PC-3 (cell line): ENCODE measurements at regions not wholly inside any gene's neighbourhood (a gene's known extent, or its start where the extent isn't known, plus 50 kb on each side); places are given as distances from the start of the nearest gene placed in this dataset.

Experiments used
- ATAC-seq: fragments of 200-7000 bp; cut with Tn5 transposase; 2 replicates; pipeline ENCODE4 v1.9.1; 2020; ENCODE audit warnings: mild to moderate bottlenecking, moderate library complexity
- BruUV-seq: library from RNA; stranded (reverse); fragments of 400-500 nt; replicated peaks from 2 replicates; lab custom pipeline; 2021; lab: Mats Ljungman, UMichigan
- CTCF ChIA-PET: fragments of 300-600 bp; sonication (Branson Sonifier 250); formaldehyde crosslinking; loops from one replicate; lab custom pipeline; 2022; ENCODE audit warnings: antibody characterized with exemption; lab: Charles Lee
- POLR2A ChIA-PET: fragments of 300-600 bp; sonication (Branson Sonifier 250); formaldehyde crosslinking; loops from one replicate; lab custom pipeline; 2022; ENCODE audit warnings: antibody characterized with exemption; ENCODE audit not compliant: unreplicated experiment; lab: Charles Lee
- DNase-seq: peaks from one replicate; pipeline ENCODE4 v3.0.0-alpha.2; 2015
- H2AFZ ChIP-seq: fragments of 300-600 bp; sonication (generic); 2 replicates; pipeline ENCODE4 v1.6.0; 2016; ENCODE audit warnings: antibody characterized with exemption, low read length
- H3F3A ChIP-seq: fragments of 300-600 bp; sonication (generic); one replicate; pipeline ENCODE4 v1.6.0; 2017; ENCODE audit warnings: antibody characterized with exemption, low read length, control low read depth, mild to moderate bottlenecking; ENCODE audit not compliant: unreplicated experiment
- H3K27ac ChIP-seq: fragments of 300-600 bp; sonication (generic); 2 replicates; pipeline ENCODE4 v1.5.1; 2016; ENCODE audit warnings: mild to moderate bottlenecking, low read length
- H3K27me3 ChIP-seq: fragments of 300-600 bp; sonication (generic); 2 replicates; pipeline ENCODE4 v1.6.1; 2016; ENCODE audit warnings: low read length, mixed read lengths
- H3K36me3 ChIP-seq: fragments of 300-600 bp; sonication (generic); 2 replicates; pipeline ENCODE4 v1.6.1; 2016; ENCODE audit warnings: low read depth, mixed run types, low read length, mixed read lengths
- H3K4me1 ChIP-seq: fragments of 300-600 bp; sonication (generic); 2 replicates; pipeline ENCODE4 v1.5.1; 2016; ENCODE audit warnings: low read length; ENCODE audit not compliant: insufficient read depth
- H3K4me2 ChIP-seq: fragments of 300-600 bp; sonication (generic); 2 replicates; pipeline ENCODE4 v1.6.0; 2016; ENCODE audit warnings: low read length
- H3K4me3 ChIP-seq: fragments of 300-600 bp; sonication (generic); 2 replicates; pipeline ENCODE4 v1.5.1; 2016; ENCODE audit warnings: mild to moderate bottlenecking, low read length, mixed read lengths
- H3K79me2 ChIP-seq: fragments of 300-600 bp; sonication (generic); 2 replicates; pipeline ENCODE4 v1.6.1; 2017; ENCODE audit warnings: low read length, mixed read lengths
- H3K9ac ChIP-seq: fragments of 300-600 bp; sonication (generic); 2 replicates; pipeline ENCODE4 v1.6.0; 2016; ENCODE audit warnings: mild to moderate bottlenecking, low read length
- H3K9me2 ChIP-seq: fragments of 300-600 bp; sonication (generic); replicated peaks from 2 replicates; pipeline ENCODE4 v1.6.1; 2016; ENCODE audit warnings: mixed run types, low read length, mixed read lengths
- H3K9me3 ChIP-seq: fragments of 300-600 bp; sonication (generic); 2 replicates; pipeline ENCODE4 v1.6.1; 2016; ENCODE audit warnings: low read length, mixed read lengths
- H4K20me1 ChIP-seq: fragments of 300-600 bp; sonication (generic); 2 replicates; pipeline ENCODE4 v1.6.1; 2016; ENCODE audit warnings: low read length, mixed read lengths
- EZH2 ChIP-seq: fragments of 300-600 bp; sonication (generic); IDR thresholded peaks from one replicate; pipeline ENCODE4 v1.6.1; 2017; ENCODE audit warnings: antibody characterized with exemption, mild to moderate bottlenecking, low read length; ENCODE audit not compliant: unreplicated experiment
- EZH2phosphoT487 ChIP-seq: fragments of 300-600 bp; sonication (generic); IDR thresholded peaks from 2 replicates; pipeline ENCODE4 v1.6.1; 2018; ENCODE audit warnings: mild to moderate bottlenecking, antibody characterized with exemption, low read length, borderline replicate concordance
- intact Hi-C: fragments of 100-400 bp; cut with micrococcal nuclease; formaldehyde crosslinking; loops from 2 replicates; pipeline ENCODE4 v1.9.0; 2023
- TF ChIP-seq, protein P1 (sequence below): fragments of 300-600 bp; sonication (generic); conservative IDR thresholded peaks from 2 replicates; pipeline ENCODE4 v1.5.1; 2017; ENCODE audit warnings: antibody characterized with exemption, low read depth, mild to moderate bottlenecking, low read length

DNA sequence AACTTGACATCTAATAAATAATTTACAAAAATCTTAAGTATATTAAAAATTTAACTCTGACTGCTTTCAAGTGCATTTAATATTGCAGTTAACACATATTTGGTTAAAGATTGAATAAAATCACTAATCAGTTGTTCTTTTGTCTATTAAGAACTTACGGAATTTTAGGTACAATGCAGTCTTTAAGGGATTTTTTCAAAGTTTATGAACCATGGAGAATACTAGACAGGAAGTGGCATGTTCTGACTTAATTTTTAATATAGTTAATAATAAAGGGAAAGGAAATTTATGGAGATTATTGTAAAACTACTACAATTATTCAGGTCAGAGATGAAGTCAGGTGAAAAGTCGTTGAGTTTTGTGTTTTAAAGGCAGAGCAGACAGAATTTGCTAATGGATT lies 240.9 kb downstream of the CALCRL start:
- Histone ChIP-seq H3K27ac (no peak overlapping the region), H3K4me1 (no peaks in the 10 kb centered on the region), H3F3A (no peaks in the 10 kb centered on the region), H2AFZ (no peak overlapping the region), H4K20me1 (no peaks in the 10 kb centered on the region), H3K36me3 (no peaks in the 10 kb centered on the region), H3K79me2 (no peaks in the 10 kb centered on the region), H3K27me3 (no peaks in the 10 kb centered on the region), H3K4me3 (no peak overlapping the region), H3K9ac (no peak overlapping the region), H3K4me2 (no peak overlapping the region), H3K9me2 (no peaks in the 10 kb centered on the region), H3K9me3 (no peaks in the 10 kb centered on the region)
- TF ChIP-seq EZH2 (no peak), EZH2phosphoT487 (no peak)
- TF ChIP-seq, protein P1, sequence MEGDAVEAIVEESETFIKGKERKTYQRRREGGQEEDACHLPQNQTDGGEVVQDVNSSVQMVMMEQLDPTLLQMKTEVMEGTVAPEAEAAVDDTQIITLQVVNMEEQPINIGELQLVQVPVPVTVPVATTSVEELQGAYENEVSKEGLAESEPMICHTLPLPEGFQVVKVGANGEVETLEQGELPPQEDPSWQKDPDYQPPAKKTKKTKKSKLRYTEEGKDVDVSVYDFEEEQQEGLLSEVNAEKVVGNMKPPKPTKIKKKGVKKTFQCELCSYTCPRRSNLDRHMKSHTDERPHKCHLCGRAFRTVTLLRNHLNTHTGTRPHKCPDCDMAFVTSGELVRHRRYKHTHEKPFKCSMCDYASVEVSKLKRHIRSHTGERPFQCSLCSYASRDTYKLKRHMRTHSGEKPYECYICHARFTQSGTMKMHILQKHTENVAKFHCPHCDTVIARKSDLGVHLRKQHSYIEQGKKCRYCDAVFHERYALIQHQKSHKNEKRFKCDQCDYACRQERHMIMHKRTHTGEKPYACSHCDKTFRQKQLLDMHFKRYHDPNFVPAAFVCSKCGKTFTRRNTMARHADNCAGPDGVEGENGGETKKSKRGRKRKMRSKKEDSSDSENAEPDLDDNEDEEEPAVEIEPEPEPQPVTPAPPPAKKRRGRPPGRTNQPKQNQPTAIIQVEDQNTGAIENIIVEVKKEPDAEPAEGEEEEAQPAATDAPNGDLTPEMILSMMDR: no peak
- BruUV-seq: no TSS peak
- ChIA-PET CTCF (no interaction called here), POLR2A (no interaction called here)
- ATAC-seq (no peak), DNase-seq (no peak)
- intact Hi-C loops: no loop called here

DNA sequence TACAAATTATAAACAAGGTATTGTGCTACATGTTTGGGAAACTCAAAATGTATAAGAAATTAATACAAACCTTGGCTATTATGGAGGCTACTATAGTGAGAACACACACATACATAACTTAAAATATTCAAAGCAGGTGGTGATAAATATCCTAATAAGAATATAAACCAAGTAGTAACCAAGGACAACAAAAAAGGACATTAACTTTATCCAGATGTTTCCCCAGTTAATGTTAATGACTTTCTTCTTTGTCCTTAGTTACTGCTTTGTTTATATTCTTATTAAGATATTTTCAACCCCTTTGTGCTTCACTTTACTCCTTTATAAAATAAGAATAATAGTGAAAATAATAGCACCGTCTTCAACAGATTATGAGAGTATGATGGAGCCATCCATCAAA lies 241.6 kb downstream of the CALCRL start:
- Histone ChIP-seq H2AFZ (no peak overlapping the region), H3K79me2 (no peaks in the 10 kb centered on the region), H3K4me2 (no peak overlapping the region), H3K9ac (no peak overlapping the region), H3K9me3 (no peaks in the 10 kb centered on the region), H4K20me1 (no peaks in the 10 kb centered on the region), H3K36me3 (no peaks in the 10 kb centered on the region), H3K9me2 (no peaks in the 10 kb centered on the region), H3F3A (no peaks in the 10 kb centered on the region), H3K27me3 (no peaks in the 10 kb centered on the region), H3K27ac (no peak overlapping the region), H3K4me3 (no peak overlapping the region), H3K4me1 (no peaks in the 10 kb centered on the region)
- DNase-seq: no peak
- BruUV-seq: no TSS peak
- POLR2A ChIA-PET: no interaction called here
- CTCF ChIA-PET: no interaction called here
- intact Hi-C loops: no loop called here
- no peak for ATAC-seq
- no peak for TF ChIP-seq EZH2
- TF ChIP-seq EZH2phosphoT487: no peak
- TF ChIP-seq, protein P1: no peak

DNA sequence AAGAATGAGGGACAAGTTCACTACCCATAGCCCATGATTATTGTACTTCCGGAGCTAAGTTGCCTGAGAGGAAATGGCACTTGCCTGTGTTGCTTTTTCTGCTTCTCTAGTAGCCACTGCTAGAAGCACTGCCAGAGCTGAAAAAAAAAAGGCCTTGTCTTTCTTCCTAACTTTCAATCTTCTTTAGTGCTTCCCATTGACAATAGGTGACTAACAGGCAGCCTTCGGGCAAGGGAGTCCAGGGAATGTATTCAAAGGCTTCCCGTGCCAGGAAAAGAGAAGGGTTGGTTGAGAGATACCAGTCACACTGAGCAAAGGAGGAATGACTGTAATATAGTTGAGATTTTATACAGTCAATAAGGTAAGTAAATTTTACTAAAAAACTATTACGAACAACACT lies 242.0 kb downstream of the CALCRL start:
- Histone ChIP-seq H3K4me2 (no peak overlapping the region), H3K4me3 (no peak overlapping the region), H3K9me3 (no peaks in the 10 kb centered on the region), H3K27me3 (no peaks in the 10 kb centered on the region), H3K27ac (no peak overlapping the region), H3K9ac (no peak overlapping the region), H2AFZ (no peak overlapping the region), H3K36me3 (no peaks in the 10 kb centered on the region), H3K4me1 (no peaks in the 10 kb centered on the region), H3K79me2 (no peaks in the 10 kb centered on the region), H4K20me1 (no peaks in the 10 kb centered on the region), H3K9me2 (no peaks in the 10 kb centered on the region), H3F3A (no peaks in the 10 kb centered on the region)
- no peak for ATAC-seq
- TF ChIP-seq, protein P1: no peak
- TF ChIP-seq EZH2phosphoT487 (no peak), EZH2 (no peak)
- DNase-seq: peak; percentile 5
- ChIA-PET CTCF (interaction anchor here (0.5 kb wide), 1 partner anchor 295 kb away, joined by 3 read pairs; no protein-coding TSS in a partner anchor), POLR2A (interaction anchor here (0.7 kb wide), 1 partner anchor 33 kb away, joined by 7 read pairs; no protein-coding TSS in a partner anchor)
- intact Hi-C loops: no loop called here
- BruUV-seq: no TSS peak
